ENCODE measurements at regions not wholly inside any gene's neighbourhood (a gene's known extent, or its start where the extent isn't known, plus 50 kb on each side); places are given as distances from the start of the nearest gene placed in this dataset.

- no peak for DNase-seq (ENCODE audit: low read depth)
- no peak overlapping the region for H3K4me3 ChIP-seq (ENCODE audit: low read depth, low read length)
- TF ChIP-seq MAX (IDR thresholded peaks at IDR 0.05; ENCODE audit: low read depth, low read length) (no peak), POLR2A (IDR thresholded peaks at IDR 0.05; ENCODE audit: extremely low read depth, insufficient read length) (no peak), CTCF (IDR thresholded peaks at IDR 0.05; ENCODE audit: low read depth, low read length) (no peak), MYC (IDR thresholded peaks at IDR 0.05; ENCODE audit: low read depth, low read length) (no peak)
Measured at GRCh38 chr14:87113286-87113685, 879.7 kb downstream of the GALC start.

GRCh38 chr14:87111741-87112140 is 881.2 kb downstream of the GALC start:
- no peak for DNase-seq (ENCODE audit: low read depth)
- TF ChIP-seq MYC (IDR thresholded peaks at IDR 0.05; ENCODE audit: low read depth, low read length): no peak
- no peak for TF ChIP-seq MAX (IDR thresholded peaks at IDR 0.05; ENCODE audit: low read depth, low read length)
- no peak for TF ChIP-seq POLR2A (IDR thresholded peaks at IDR 0.05; ENCODE audit: extremely low read depth, insufficient read length)
- no peak for TF ChIP-seq CTCF (IDR thresholded peaks at IDR 0.05; ENCODE audit: low read depth, low read length)
- no peak overlapping the region for H3K4me3 ChIP-seq (ENCODE audit: low read depth, low read length)

GRCh38 chr14:87111126-87111525 is 881.9 kb downstream of the GALC start:
- DNase-seq (ENCODE audit: low read depth): no peak
- no peak for TF ChIP-seq MYC (IDR thresholded peaks at IDR 0.05; ENCODE audit: low read depth, low read length)
- TF ChIP-seq POLR2A (IDR thresholded peaks at IDR 0.05; ENCODE audit: extremely low read depth, insufficient read length): no peak
- no peak for TF ChIP-seq MAX (IDR thresholded peaks at IDR 0.05; ENCODE audit: low read depth, low read length)
- TF ChIP-seq CTCF (IDR thresholded peaks at IDR 0.05; ENCODE audit: low read depth, low read length): no peak
- no peak overlapping the region for H3K4me3 ChIP-seq (ENCODE audit: low read depth, low read length)

- TF ChIP-seq CTCF (IDR thresholded peaks at IDR 0.05; ENCODE audit: low read depth, low read length) (no peak), MAX (IDR thresholded peaks at IDR 0.05; ENCODE audit: low read depth, low read length) (no peak)
- no peak for DNase-seq (ENCODE audit: low read depth)
- H3K4me3 ChIP-seq (ENCODE audit: low read depth, low read length): no peak overlapping the region
Measured at GRCh38 chr14:87109271-87109670, 883.7 kb downstream of the GALC start.

- DNase-seq (ENCODE audit: low read depth): no peak
- no peak for TF ChIP-seq MAX (IDR thresholded peaks at IDR 0.05; ENCODE audit: low read depth, low read length)
- TF ChIP-seq MYC (IDR thresholded peaks at IDR 0.05; ENCODE audit: low read depth, low read length): no peak
- no peak for TF ChIP-seq CTCF (IDR thresholded peaks at IDR 0.05; ENCODE audit: low read depth, low read length)
- no peak for TF ChIP-seq POLR2A (IDR thresholded peaks at IDR 0.05; ENCODE audit: extremely low read depth, insufficient read length)
Measured at GRCh38 chr14:87108726-87109125, 884.3 kb downstream of the GALC start.

GRCh38 chr14:87102811-87103378 is 890.1 kb downstream of the GALC start:
- no peak for TF ChIP-seq CTCF (IDR thresholded peaks at IDR 0.05; ENCODE audit: low read depth, low read length)
- TF ChIP-seq MYC (IDR thresholded peaks at IDR 0.05; ENCODE audit: low read depth, low read length): no peak
- no peak for TF ChIP-seq MAX (IDR thresholded peaks at IDR 0.05; ENCODE audit: low read depth, low read length)
- TF ChIP-seq POLR2A (IDR thresholded peaks at IDR 0.05; ENCODE audit: extremely low read depth, insufficient read length): no peak
- no peak for DNase-seq (ENCODE audit: low read depth)
- H3K4me3 ChIP-seq (ENCODE audit: low read depth, low read length): no peak overlapping the region

More at GRCh38 chr14:87108726-87109125, 884.3 kb downstream of the GALC start:
- H3K4me3 ChIP-seq (ENCODE audit: low read depth, low read length): no peak overlapping the region

All from NB4 (cell line).